GM12878 (cell line): ENCODE measurements at regions not wholly inside any gene's neighbourhood (a gene's known extent, or its start where the extent isn't known, plus 50 kb on each side); places are given as distances from the start of the nearest gene placed in this dataset.

Experiments
- ATAC-seq: fragments of 200-7000 bp; cut with Tn5 transposase; 3 replicates; pipeline ENCODE4 v1.9.1; 2020; ENCODE audit warnings: mild to moderate bottlenecking, moderate library complexity
- BruUV-seq: library from RNA; stranded (reverse); fragments of 400-500 nt; replicated peaks from 2 replicates; lab custom pipeline; 2021; lab: Mats Ljungman, UMichigan
- CTCF ChIA-PET: fragments of 300-600 bp; sonication (Branson Sonifier 250); formaldehyde crosslinking; extraction: SDS; loops from one replicate; lab custom pipeline; 2021; ENCODE audit warnings: inconsistent platforms; lab: Yijun Ruan, JAX
- POLR2A ChIA-PET: fragments of 350-600 bp; formaldehyde crosslinking; extraction: SDS; loops from one replicate; lab custom pipeline; 2021; ENCODE audit warnings: inconsistent platforms; lab: Charles Lee
- RAD21 ChIA-PET: fragments of 300-600 bp; sonication (Branson Sonifier 250); formaldehyde crosslinking; loops from one replicate; lab custom pipeline; 2023; ENCODE audit warnings: antibody characterized with exemption; ENCODE audit not compliant: unreplicated experiment; lab: Charles Lee
- SMC1A ChIA-PET: fragments of 300-600 bp; sonication (Branson Sonifier 250); formaldehyde crosslinking; loops from one replicate; lab custom pipeline; 2023; ENCODE audit not compliant: unreplicated experiment, uncharacterized antibody; lab: Charles Lee
- DNase-seq: peaks from one replicate; pipeline ENCODE4 v3.0.0-alpha.2; 2011; ENCODE audit warnings: low read depth, low spot score
- FAIRE-seq: peaks from 3 replicates; lab custom pipeline; 2011; peaks lifted over from hg19 to GRCh38; lab: Jason Lieb, UNC
- H2AFZ ChIP-seq: 2 replicates; pipeline ENCODE4 v1.6.0; 2011; ENCODE audit warnings: low read depth, low read length, control low read depth; ENCODE audit not compliant: control insufficient read depth
- H3K27ac ChIP-seq: 2 replicates; pipeline ENCODE4 v1.5.1; 2011; ENCODE audit warnings: control low read depth; ENCODE audit not compliant: control insufficient read depth, insufficient read depth
- H3K27me3 ChIP-seq, 2 experiments: replicated peaks in 1 of 2; 2 replicates each; pipeline versions ENCODE4 v1.6.0 to v1.6.1; 2011; ENCODE audit warnings: low read length in 1 of 2; ENCODE audit not compliant: control insufficient read depth in 2 of 2, insufficient read depth in 2 of 2
- H3K36me3 ChIP-seq, 2 experiments: 2 replicates each; pipeline ENCODE4 v1.5.1; 2011; ENCODE audit warnings: low read length in 1 of 2; ENCODE audit not compliant: control insufficient read depth in 2 of 2, insufficient read depth in 2 of 2
- H3K4me1 ChIP-seq: 2 replicates; pipeline ENCODE4 v1.6.1; 2011; ENCODE audit warnings: mild to moderate bottlenecking, low read length, moderate library complexity, mixed read lengths; ENCODE audit not compliant: control insufficient read depth, insufficient read depth
- H3K4me2 ChIP-seq: 2 replicates; pipeline ENCODE4 v1.6.0; 2011; ENCODE audit warnings: control low read depth; ENCODE audit not compliant: control insufficient read depth, insufficient read depth
- H3K4me3 ChIP-seq: fragments of 200-600 bp; sonication (generic); 2 replicates; pipeline ENCODE4 v1.5.1; 2016
- H3K79me2 ChIP-seq: 2 replicates; pipeline ENCODE4 v1.6.0; 2011; ENCODE audit warnings: low read length; ENCODE audit not compliant: control insufficient read depth, insufficient read depth
- H3K9ac ChIP-seq: 2 replicates; pipeline ENCODE4 v1.8.0; 2011; ENCODE audit warnings: low read length, control low read depth, mixed read lengths; ENCODE audit not compliant: control insufficient read depth, insufficient read depth
- H3K9me3 ChIP-seq: replicated peaks from 3 replicates; pipeline ENCODE4 v1.5.1; 2011; ENCODE audit warnings: mild to moderate bottlenecking, low read length; ENCODE audit not compliant: control insufficient read depth, insufficient read depth
- H4K20me1 ChIP-seq: 2 replicates; pipeline ENCODE4 v1.6.0; 2011; ENCODE audit not compliant: control insufficient read depth, insufficient read depth
- ATF3 ChIP-seq: IDR thresholded peaks from 2 replicates; pipeline ENCODE4 v1.6.1; 2011; ENCODE audit warnings: low read depth, mild to moderate bottlenecking, low read length, moderate library complexity, borderline replicate concordance; ENCODE audit errors: extremely low read depth
- ATF7 ChIP-seq: fragments of 450-650 bp; IDR thresholded peaks from 2 replicates; pipeline ENCODE4 v1.6.1; 2016; ENCODE audit warnings: low read depth, mild to moderate bottlenecking
- FOXK2 ChIP-seq: fragments of 450-650 bp; IDR thresholded peaks from 2 replicates; pipeline ENCODE4 v1.6.1; 2017; ENCODE audit warnings: mild to moderate bottlenecking, moderate library complexity
- IRF4 ChIP-seq: IDR thresholded peaks from 2 replicates; pipeline ENCODE4 v1.6.1; 2011; ENCODE audit warnings: low read depth, low read length
- MTA2 ChIP-seq: fragments of 450-650 bp; IDR thresholded peaks from 2 replicates; pipeline ENCODE4 v1.6.1; 2016; ENCODE audit warnings: low read depth, mild to moderate bottlenecking, moderate library complexity
- MTA3 ChIP-seq: IDR thresholded peaks from 2 replicates; pipeline ENCODE4 v1.6.1; 2012; ENCODE audit warnings: low read length, inconsistent platforms, borderline replicate concordance
- MXI1 ChIP-seq: fragments of 150-350 bp; IDR thresholded peaks from 2 replicates; pipeline ENCODE4 v1.6.1; 2011; ENCODE audit warnings: low read depth, mild to moderate bottlenecking, inconsistent platforms, low read length, improper control_type of control experiment
- MYC ChIP-seq: IDR thresholded peaks from 2 replicates; pipeline ENCODE4 v1.6.1; 2011; ENCODE audit warnings: mild to moderate bottlenecking, low read length, moderate library complexity, inconsistent platforms; ENCODE audit not compliant: insufficient read depth, insufficient replicate concordance, insufficient read length, severe bottlenecking
- NFYA ChIP-seq: IDR thresholded peaks from 2 replicates; pipeline ENCODE4 v1.6.1; 2011; ENCODE audit warnings: low read depth, mild to moderate bottlenecking, low read length, improper control_type of control experiment, borderline replicate concordance
- POLR2A ChIP-seq: IDR thresholded peaks from 2 replicates; pipeline ENCODE4 v1.6.1; 2011; ENCODE audit warnings: low read depth, mild to moderate bottlenecking, low read length
- RBBP5 ChIP-seq: fragments of 200-600 bp; sonication (generic); conservative IDR thresholded peaks from 2 replicates; pipeline ENCODE4 v1.6.1; 2016
- RCOR1 ChIP-seq: conservative IDR thresholded peaks from 2 replicates; pipeline ENCODE4 v1.6.1; 2012; ENCODE audit warnings: low read depth, low read length, improper control_type of control experiment
- RFX5 ChIP-seq: IDR thresholded peaks from 2 replicates; pipeline ENCODE4 v1.6.1; 2011; ENCODE audit warnings: low read depth, low read length, improper control_type of control experiment
- ZNF384 ChIP-seq: IDR thresholded peaks from 2 replicates; pipeline ENCODE4 v1.6.1; 2012; ENCODE audit warnings: low read depth, mild to moderate bottlenecking, low read length, improper control_type of control experiment, borderline replicate concordance
- whole genome bisulfite sequencing: methylation state at CpG from one replicate; pipeline ENCODE4 v1.1.6; 2016; ENCODE audit warnings: low lambda C conversion rate; ENCODE audit not compliant: insufficient replicate concordance, insufficient coverage; ENCODE audit errors: missing lambda C conversion rate; 5-methylcytosine and 5-hydroxymethylcytosine counted together
- in situ Hi-C: fragments of 300-500 bp; cut with MboI; formaldehyde crosslinking; loops from 9 replicates; pipeline ENCODE4 v1.14.3; 2018; ENCODE audit warnings: mixed read lengths
- intact Hi-C: fragments of 100-400 bp; cut with micrococcal nuclease; formaldehyde crosslinking; loops from one replicate; pipeline ENCODE4 v1.14.2; 2022; ENCODE audit not compliant: unreplicated experiment
- TF ChIP-seq, protein P1 (sequence below): fragments of 450-650 bp; IDR thresholded peaks from 2 replicates; pipeline ENCODE4 v1.6.1; 2017; ENCODE audit warnings: mild to moderate bottlenecking, low read depth, inconsistent platforms; ENCODE audit not compliant: poor library complexity, severe bottlenecking
- TF ChIP-seq, protein P2 (sequence below), 3 experiments: IDR thresholded peaks in 2 of 3; conservative IDR thresholded peaks in 1 of 3; 2 replicates each; pipeline ENCODE4 v1.5.1; 2011; ENCODE audit warnings: low read depth in 3 of 3, low read length in 3 of 3, mild to moderate bottlenecking in 3 of 3, control low read depth in 2 of 3, moderate library complexity in 2 of 3, inconsistent platforms in 1 of 3, mixed read lengths in 1 of 3; ENCODE audit not compliant: control insufficient read depth in 2 of 3, insufficient read depth in 1 of 3; ENCODE audit errors: extremely low read depth in 1 of 3

DNA sequence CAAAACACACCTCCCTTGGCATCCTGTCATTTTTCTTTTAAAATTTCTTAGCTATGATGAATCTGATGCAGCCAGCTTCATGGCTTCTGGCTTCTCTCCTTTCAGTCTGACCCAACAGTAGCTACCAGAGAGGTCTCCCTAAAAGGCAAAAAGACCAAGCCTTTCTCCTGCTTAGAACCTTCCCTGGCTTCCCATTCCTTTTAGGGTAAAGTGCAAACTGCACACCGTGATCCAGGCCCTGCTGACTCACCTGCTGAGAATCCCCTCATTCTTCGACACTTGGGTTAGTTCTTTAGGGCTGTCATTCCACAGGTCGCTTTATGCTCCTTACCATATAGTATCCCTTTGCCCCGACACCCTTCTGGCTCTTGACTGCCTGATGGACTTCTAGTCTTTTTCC, 362.4 kb downstream of the MIAT start (continued):
- TF ChIP-seq MTA3 (no peak), ATF3 (no peak), FOXK2 (no peak), NFYA (no peak), ATF7 (no peak), RCOR1 (no peak), RFX5 (no peak), POLR2A (no peak), MXI1 (no peak)

- DNase-seq, result no peak
- WGBS, result 32% methylated on average over 8 of the region's 8 CpGs
- intact Hi-C loops, result no loop called here
- POLR2A ChIA-PET, result no interaction called here
- no peak overlapping the region for H3K4me3 ChIP-seq
- no peak overlapping the region for H3K4me2 ChIP-seq
- ATAC-seq, result no peak
- BruUV-seq, result no TSS peak
- TF ChIP-seq MTA2, result no peak
- TF ChIP-seq, protein P1, sequence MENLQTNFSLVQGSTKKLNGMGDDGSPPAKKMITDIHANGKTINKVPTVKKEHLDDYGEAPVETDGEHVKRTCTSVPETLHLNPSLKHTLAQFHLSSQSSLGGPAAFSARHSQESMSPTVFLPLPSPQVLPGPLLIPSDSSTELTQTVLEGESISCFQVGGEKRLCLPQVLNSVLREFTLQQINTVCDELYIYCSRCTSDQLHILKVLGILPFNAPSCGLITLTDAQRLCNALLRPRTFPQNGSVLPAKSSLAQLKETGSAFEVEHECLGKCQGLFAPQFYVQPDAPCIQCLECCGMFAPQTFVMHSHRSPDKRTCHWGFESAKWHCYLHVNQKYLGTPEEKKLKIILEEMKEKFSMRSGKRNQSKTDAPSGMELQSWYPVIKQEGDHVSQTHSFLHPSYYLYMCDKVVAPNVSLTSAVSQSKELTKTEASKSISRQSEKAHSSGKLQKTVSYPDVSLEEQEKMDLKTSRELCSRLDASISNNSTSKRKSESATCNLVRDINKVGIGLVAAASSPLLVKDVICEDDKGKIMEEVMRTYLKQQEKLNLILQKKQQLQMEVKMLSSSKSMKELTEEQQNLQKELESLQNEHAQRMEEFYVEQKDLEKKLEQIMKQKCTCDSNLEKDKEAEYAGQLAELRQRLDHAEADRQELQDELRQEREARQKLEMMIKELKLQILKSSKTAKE, result no peak
- TF ChIP-seq, protein P2, sequence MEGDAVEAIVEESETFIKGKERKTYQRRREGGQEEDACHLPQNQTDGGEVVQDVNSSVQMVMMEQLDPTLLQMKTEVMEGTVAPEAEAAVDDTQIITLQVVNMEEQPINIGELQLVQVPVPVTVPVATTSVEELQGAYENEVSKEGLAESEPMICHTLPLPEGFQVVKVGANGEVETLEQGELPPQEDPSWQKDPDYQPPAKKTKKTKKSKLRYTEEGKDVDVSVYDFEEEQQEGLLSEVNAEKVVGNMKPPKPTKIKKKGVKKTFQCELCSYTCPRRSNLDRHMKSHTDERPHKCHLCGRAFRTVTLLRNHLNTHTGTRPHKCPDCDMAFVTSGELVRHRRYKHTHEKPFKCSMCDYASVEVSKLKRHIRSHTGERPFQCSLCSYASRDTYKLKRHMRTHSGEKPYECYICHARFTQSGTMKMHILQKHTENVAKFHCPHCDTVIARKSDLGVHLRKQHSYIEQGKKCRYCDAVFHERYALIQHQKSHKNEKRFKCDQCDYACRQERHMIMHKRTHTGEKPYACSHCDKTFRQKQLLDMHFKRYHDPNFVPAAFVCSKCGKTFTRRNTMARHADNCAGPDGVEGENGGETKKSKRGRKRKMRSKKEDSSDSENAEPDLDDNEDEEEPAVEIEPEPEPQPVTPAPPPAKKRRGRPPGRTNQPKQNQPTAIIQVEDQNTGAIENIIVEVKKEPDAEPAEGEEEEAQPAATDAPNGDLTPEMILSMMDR (IDR thresholded peaks at IDR 0.05 in 2 of 3, conservative IDR thresholded peaks at IDR 0.05 in 1 of 3; ENCODE audit: control insufficient read depth in 2 of 3, extremely low read depth in 1 of 3, insufficient read depth in 1 of 3, low read depth in 3 of 3, low read length in 3 of 3), result no peak
- TF ChIP-seq MYC, result no peak
- no peak for TF ChIP-seq IRF4
- TF ChIP-seq ZNF384, result no peak
- no peak for TF ChIP-seq RBBP5
- no peak for FAIRE-seq
- H4K20me1 ChIP-seq, result no peaks in the 10 kb centered on the region
- peaks cover 0 to 3% of the 10 kb centered on the region in 2 experiments; a peak in 1 of 4 replicates for H3K27me3 ChIP-seq
- in situ Hi-C loops, result no loop called here
- RAD21 ChIA-PET, result no interaction called here
- H3K4me1 ChIP-seq, result no peaks in the 10 kb centered on the region
- H3K79me2 ChIP-seq, result no peaks in the 10 kb centered on the region
- H3K36me3 ChIP-seq, result no peaks in the 10 kb centered on the region
- no peaks in the 10 kb centered on the region for H3K9me3 ChIP-seq
- H3K27ac ChIP-seq, result no peak overlapping the region
- H3K9ac ChIP-seq, result no peak overlapping the region
- no peak overlapping the region for H2AFZ ChIP-seq
- CTCF ChIA-PET, result no interaction called here
- SMC1A ChIA-PET, result no interaction called here
Measured at GRCh38 chr22:27022274-27022895, 365.0 kb downstream of the MIAT start.
